Activated CD4-positive, alpha-beta T cell treated with anti-CD3 and anti-CD28 coated beads, Interleukin-2, Interleukin-6, amounts not matched to agents 100 ng/mL and 50 ng/mL, durations not matched to agents 16 hours and 8 hours (primary cell): ENCODE measurements at regions not wholly inside any gene's neighbourhood (a gene's known extent, or its start where the extent isn't known, plus 50 kb on each side); places are given as distances from the start of the nearest gene placed in this dataset.
"Not testable (repeated sequence)": the region's sequence is repeated elsewhere in the genome, so short reads cannot be mapped to it uniquely, and the experiment has no call there.

Experiments used
- DNase-seq: peaks from one replicate; pipeline ENCODE4 v3.0.0-alpha.2; 2020

- DNase-seq: no peak
These were observed 116.1 kb upstream of the KCND3 start for GRCh38 chr1:112105557-112105956.

- peak; percentile 20 for DNase-seq
These were observed 120.6 kb upstream of the KCND3 start for GRCh38 chr1:112110031-112110430.

- DNase-seq: no peak
These were observed 122.3 kb upstream of the KCND3 start for GRCh38 chr1:112111734-112112133.

GRCh38 chr1:112114540-112114939, 125.1 kb upstream of the KCND3 start:
- peak; percentile 2 for DNase-seq

GRCh38 chr1:112126598-112126997, 137.1 kb upstream of the KCND3 start:
- DNase-seq: no peak

- not testable (repeated sequence) for DNase-seq
These were observed 138.1 kb upstream of the KCND3 start for GRCh38 chr1:112127606-112128005.

- DNase-seq: no peak
These were observed 144.0 kb upstream of the KCND3 start for GRCh38 chr1:112133487-112133886.

GRCh38 chr1:112140743-112141142, 151.3 kb upstream of the KCND3 start:
- no peak for DNase-seq

GRCh38 chr1:112141301-112141700, 151.8 kb upstream of the KCND3 start:
- DNase-seq: no peak

- no peak for DNase-seq
These were observed 152.5 kb upstream of the KCND3 start for GRCh38 chr1:112141923-112142322.

- no peak for DNase-seq
These were observed 154.5 kb upstream of the KCND3 start for GRCh38 chr1:112143871-112144441.

GRCh38 chr1:112144733-112145426, 155.4 kb upstream of the KCND3 start:
- no peak for DNase-seq

- DNase-seq: no peak
These were observed 156.8 kb upstream of the KCND3 start for GRCh38 chr1:112146201-112146715.

GRCh38 chr1:112160214-112160613, 170.7 kb upstream of the KCND3 start:
- not testable (repeated sequence) for DNase-seq

GRCh38 chr1:112165375-112165774, 175.9 kb upstream of the KCND3 start:
- no peak for DNase-seq

- no peak for DNase-seq
These were observed 180.0 kb upstream of the KCND3 start for GRCh38 chr1:112169517-112169916.

- DNase-seq: peak; percentile 4
These were observed 182.9 kb upstream of the KCND3 start for GRCh38 chr1:112172294-112172882.

GRCh38 chr1:112177314-112177713, 187.8 kb upstream of the KCND3 start:
- DNase-seq: no peak

- DNase-seq: no peak
These were observed 199.1 kb upstream of the KCND3 start for GRCh38 chr1:112188611-112189010.

GRCh38 chr1:112196008-112196588, 199.9 kb upstream of the CTTNBP2NL start:
- no peak for DNase-seq

GRCh38 chr1:112196731-112197130, 199.3 kb upstream of the CTTNBP2NL start:
- DNase-seq: no peak

- DNase-seq: no peak
These were observed 186.5 kb upstream of the CTTNBP2NL start for GRCh38 chr1:112209493-112209892.

GRCh38 chr1:112219267-112219666, 176.7 kb upstream of the CTTNBP2NL start:
- no peak for DNase-seq

- DNase-seq: no peak
These were observed 165.8 kb upstream of the CTTNBP2NL start for GRCh38 chr1:112230232-112230631.
